ENCODE measurements at regions not wholly inside any gene's neighbourhood (a gene's known extent, or its start where the extent isn't known, plus 50 kb on each side); places are given as distances from the start of the nearest gene placed in this dataset.
"Not testable (repeated sequence)": the region's sequence is repeated elsewhere in the genome, so short reads cannot be mapped to it uniquely, and the experiment has no call there.

- no peak for DNase-seq (ENCODE audit: low spot score)
- intact Hi-C loops (cut with DNase I), result no loop called here
Measured at GRCh38 chr10:10067644-10068043, 950.0 kb upstream of the CELF2 start.

GRCh38 chr10:10074847-10075246 lies 942.8 kb upstream of the CELF2 start:
- intact Hi-C loops (cut with DNase I); DNase-seq (ENCODE audit: low spot score): not testable (repeated sequence)

GRCh38 chr10:10078446-10078845 lies 939.2 kb upstream of the CELF2 start:
- DNase-seq (ENCODE audit: low spot score), result no peak
- intact Hi-C loops (cut with DNase I), result no loop called here

- intact Hi-C loops (cut with DNase I), result no loop called here
- no peak for DNase-seq (ENCODE audit: low spot score)
Measured at GRCh38 chr10:10092581-10092980, 925.1 kb upstream of the CELF2 start.

- intact Hi-C loops (cut with DNase I), result no loop called here
Measured at GRCh38 chr10:10093021-10093420, 924.7 kb upstream of the CELF2 start.

GRCh38 chr10:10094691-10095090 lies 923.0 kb upstream of the CELF2 start:
- intact Hi-C loops (cut with DNase I), result no loop called here
- DNase-seq (ENCODE audit: low spot score), result no peak

More at GRCh38 chr10:10093021-10093420, 924.7 kb upstream of the CELF2 start:
- no peak for DNase-seq (ENCODE audit: low spot score)

- intact Hi-C loops (cut with DNase I), result no loop called here
- DNase-seq (ENCODE audit: low spot score), result no peak
Measured at GRCh38 chr10:10096296-10096695, 921.4 kb upstream of the CELF2 start.

- intact Hi-C loops (cut with DNase I), result no loop called here
- DNase-seq (ENCODE audit: low spot score), result no peak
Measured at GRCh38 chr10:10096898-10097297, 920.8 kb upstream of the CELF2 start.

- DNase-seq (ENCODE audit: low spot score), result no peak
- intact Hi-C loops (cut with DNase I), result no loop called here
Measured at GRCh38 chr10:10101106-10101505, 916.6 kb upstream of the CELF2 start.

GRCh38 chr10:10110844-10111490 lies 906.7 kb upstream of the CELF2 start:
- DNase-seq (ENCODE audit: low spot score), result no peak
- intact Hi-C loops (cut with DNase I), result no loop called here

GRCh38 chr10:10118131-10118530 lies 899.5 kb upstream of the CELF2 start:
- no peak for DNase-seq (ENCODE audit: low spot score)
- intact Hi-C loops (cut with DNase I), result no loop called here

GRCh38 chr10:10120671-10121070 lies 897.0 kb upstream of the CELF2 start:
- intact Hi-C loops (cut with DNase I), result no loop called here
- no peak for DNase-seq (ENCODE audit: low spot score)

- no peak for DNase-seq (ENCODE audit: low spot score)
- intact Hi-C loops (cut with DNase I), result no loop called here
Measured at GRCh38 chr10:10125676-10126075, 892.0 kb upstream of the CELF2 start.

GRCh38 chr10:10126218-10126617 lies 891.5 kb upstream of the CELF2 start:
- DNase-seq (ENCODE audit: low spot score), result no peak
- intact Hi-C loops (cut with DNase I), result no loop called here

GRCh38 chr10:10128387-10128786 lies 889.3 kb upstream of the CELF2 start:
- no peak for DNase-seq (ENCODE audit: low spot score)
- intact Hi-C loops (cut with DNase I), result no loop called here

GRCh38 chr10:10130686-10131085 lies 887.0 kb upstream of the CELF2 start:
- no peak for DNase-seq (ENCODE audit: low spot score)
- intact Hi-C loops (cut with DNase I), result no loop called here

GRCh38 chr10:10132009-10132408 lies 885.7 kb upstream of the CELF2 start:
- no peak for DNase-seq (ENCODE audit: low spot score)
- intact Hi-C loops (cut with DNase I), result no loop called here

- no peak for DNase-seq (ENCODE audit: low spot score)
- intact Hi-C loops (cut with DNase I), result no loop called here
Measured at GRCh38 chr10:10133281-10133680, 884.4 kb upstream of the CELF2 start.

- intact Hi-C loops (cut with DNase I), result no loop called here
- DNase-seq (ENCODE audit: low spot score), result no peak
Measured at GRCh38 chr10:10138685-10139084, 879.0 kb upstream of the CELF2 start.

- no peak for DNase-seq (ENCODE audit: low spot score)
- intact Hi-C loops (cut with DNase I), result no loop called here
Measured at GRCh38 chr10:10141782-10142382, 875.8 kb upstream of the CELF2 start.

GRCh38 chr10:10146604-10147003 lies 871.1 kb upstream of the CELF2 start:
- no peak for DNase-seq (ENCODE audit: low spot score)
- intact Hi-C loops (cut with DNase I), result no loop called here

GRCh38 chr10:10149899-10150298 lies 867.8 kb upstream of the CELF2 start:
- DNase-seq (ENCODE audit: low spot score), result no peak
- intact Hi-C loops (cut with DNase I), result no loop called here

All from cardiac septum (tissue), 1 donor.